ENCODE measurements at regions not wholly inside any gene's neighbourhood (a gene's known extent, or its start where the extent isn't known, plus 50 kb on each side); places are given as distances from the start of the nearest gene placed in this dataset.

DNA sequence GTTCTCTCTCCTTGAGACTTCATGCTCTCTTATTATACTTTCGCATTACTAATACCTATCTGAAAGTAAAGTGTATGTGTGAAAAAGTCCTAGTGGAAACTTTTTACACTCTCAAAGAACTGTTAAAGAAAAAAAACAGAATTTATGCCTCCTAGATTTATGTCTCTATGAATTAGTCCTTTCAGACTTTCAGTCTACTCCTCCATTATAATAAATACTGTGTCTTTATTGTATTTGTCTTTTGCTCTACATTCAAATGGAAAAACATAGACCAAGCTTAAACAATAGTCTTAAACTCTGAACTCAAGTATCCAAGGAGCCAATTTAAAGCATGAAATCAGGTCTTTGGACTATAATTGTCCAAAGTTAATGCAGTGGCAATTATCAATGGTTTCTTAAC, 1449.0 kb downstream of the PLA2G4A start:
- intact Hi-C loops (cut with DNase I; ENCODE audit: low total_unique reads): no loop called here

DNA sequence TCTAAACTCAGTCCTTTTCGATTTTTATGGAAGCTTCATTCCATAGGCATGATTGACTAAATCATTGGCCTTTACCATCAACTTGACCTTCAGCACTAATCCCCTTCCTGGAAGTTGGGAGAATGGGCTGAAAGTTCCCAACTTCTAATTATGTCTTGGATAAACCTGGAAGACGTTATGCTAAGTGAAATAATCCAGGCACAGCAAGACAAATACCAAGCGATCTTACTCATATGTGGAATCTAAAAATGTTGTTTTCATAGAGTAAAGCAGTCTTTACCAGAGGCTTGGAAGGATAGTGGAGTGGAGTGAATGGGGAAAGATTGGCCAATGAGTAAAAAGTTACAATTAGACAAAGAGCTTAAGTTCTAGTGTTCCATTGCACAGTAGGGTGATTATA, 1453.2 kb downstream of the PLA2G4A start:
- Histone ChIP-seq H3K9me3 (no peaks in the 10 kb centered on the region), H3K4me3 (no peak overlapping the region), H3K4me1 (no peaks in the 10 kb centered on the region), H3K27ac (no peak overlapping the region), H3K36me3 (no peaks in the 10 kb centered on the region), H3K27me3 (replicated peaks in 1 of 7) (no peaks in the 10 kb centered on the region)
- DNase-seq: no peak
- TF ChIP-seq POLR2A (IDR thresholded peaks at IDR 0.05) (no peak), POLR2AphosphoS5 (IDR thresholded peaks at IDR 0.05) (no peak)
- TF ChIP-seq, protein P1, sequence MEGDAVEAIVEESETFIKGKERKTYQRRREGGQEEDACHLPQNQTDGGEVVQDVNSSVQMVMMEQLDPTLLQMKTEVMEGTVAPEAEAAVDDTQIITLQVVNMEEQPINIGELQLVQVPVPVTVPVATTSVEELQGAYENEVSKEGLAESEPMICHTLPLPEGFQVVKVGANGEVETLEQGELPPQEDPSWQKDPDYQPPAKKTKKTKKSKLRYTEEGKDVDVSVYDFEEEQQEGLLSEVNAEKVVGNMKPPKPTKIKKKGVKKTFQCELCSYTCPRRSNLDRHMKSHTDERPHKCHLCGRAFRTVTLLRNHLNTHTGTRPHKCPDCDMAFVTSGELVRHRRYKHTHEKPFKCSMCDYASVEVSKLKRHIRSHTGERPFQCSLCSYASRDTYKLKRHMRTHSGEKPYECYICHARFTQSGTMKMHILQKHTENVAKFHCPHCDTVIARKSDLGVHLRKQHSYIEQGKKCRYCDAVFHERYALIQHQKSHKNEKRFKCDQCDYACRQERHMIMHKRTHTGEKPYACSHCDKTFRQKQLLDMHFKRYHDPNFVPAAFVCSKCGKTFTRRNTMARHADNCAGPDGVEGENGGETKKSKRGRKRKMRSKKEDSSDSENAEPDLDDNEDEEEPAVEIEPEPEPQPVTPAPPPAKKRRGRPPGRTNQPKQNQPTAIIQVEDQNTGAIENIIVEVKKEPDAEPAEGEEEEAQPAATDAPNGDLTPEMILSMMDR (IDR thresholded peaks at IDR 0.05 in 8 of 11, conservative IDR thresholded peaks at IDR 0.05 in 3 of 11): no peak
- intact Hi-C loops (cut with DNase I; ENCODE audit: low total_unique reads): no loop called here
- 53 to 82% (median 69%) methylated on average over 3 of the region's 3 CpGs for WGBS, 5 donors

More for the DNA sequence above, 1449.0 kb downstream of the PLA2G4A start:
- no peak overlapping the region for H3K27ac ChIP-seq
- no peak for TF ChIP-seq POLR2A (IDR thresholded peaks at IDR 0.05)
- no peak for TF ChIP-seq POLR2AphosphoS5 (IDR thresholded peaks at IDR 0.05)
- TF ChIP-seq, protein P1 (IDR thresholded peaks at IDR 0.05 in 8 of 11, conservative IDR thresholded peaks at IDR 0.05 in 3 of 11): no peak
- H3K36me3 ChIP-seq: no peaks in the 10 kb centered on the region
- no peaks in the 10 kb centered on the region for H3K27me3 ChIP-seq (replicated peaks in 1 of 7)
- 92 to 98% (median 95%) methylated on average over 1 of the region's 1 CpG for WGBS, 5 donors
- no peak overlapping the region for H3K4me3 ChIP-seq
- no peaks in the 10 kb centered on the region for H3K4me1 ChIP-seq
- no peak for DNase-seq
- no peaks in the 10 kb centered on the region for H3K9me3 ChIP-seq

GRCh38 chr1:188295157-188295556, 1466.4 kb downstream of the PLA2G4A start:
- H3K27me3 ChIP-seq (replicated peaks in 1 of 7): no peaks in the 10 kb centered on the region
- WGBS, 5 donors: 86 to 96% (median 87%) methylated on average over 1 of the region's 1 CpG
- intact Hi-C loops (cut with DNase I; ENCODE audit: low total_unique reads): no loop called here

GRCh38 chr1:188302746-188303145, 1474.0 kb downstream of the PLA2G4A start:
- WGBS, 5 donors: 85 to 89% (median 88%) methylated on average over 5 of the region's 5 CpGs
- Histone ChIP-seq H3K27me3 (replicated peaks in 1 of 7) (no peaks in the 10 kb centered on the region), H3K4me3 (no peak overlapping the region), H3K27ac (no peak overlapping the region), H3K36me3 (no peaks in the 10 kb centered on the region), H3K4me1 (no peaks in the 10 kb centered on the region), H3K9me3 (peaks cover 0 to 28% (median 14%) of the 10 kb centered on the region in 8 donors)
- DNase-seq: no peak
- TF ChIP-seq POLR2AphosphoS5 (IDR thresholded peaks at IDR 0.05) (no peak), POLR2A (IDR thresholded peaks at IDR 0.05) (no peak)
- TF ChIP-seq, protein P1 (IDR thresholded peaks at IDR 0.05 in 8 of 11, conservative IDR thresholded peaks at IDR 0.05 in 3 of 11): no peak
- intact Hi-C loops (cut with DNase I; ENCODE audit: low total_unique reads): no loop called here

More at GRCh38 chr1:188295157-188295556, 1466.4 kb downstream of the PLA2G4A start:
- TF ChIP-seq POLR2A (IDR thresholded peaks at IDR 0.05): no peak
- TF ChIP-seq, protein P1 (IDR thresholded peaks at IDR 0.05 in 8 of 11, conservative IDR thresholded peaks at IDR 0.05 in 3 of 11): no peak
- no peak for TF ChIP-seq POLR2AphosphoS5 (IDR thresholded peaks at IDR 0.05)
- H3K9me3 ChIP-seq: peaks cover 0 to 21% (median under 1%) of the 10 kb centered on the region in 8 donors
- no peak for DNase-seq
- no peaks in the 10 kb centered on the region for H3K36me3 ChIP-seq
- no peak overlapping the region for H3K4me3 ChIP-seq
- no peak overlapping the region for H3K27ac ChIP-seq
- no peaks in the 10 kb centered on the region for H3K4me1 ChIP-seq
